Ascending aorta (tissue), 2 donors: ENCODE measurements at regions not wholly inside any gene's neighbourhood (a gene's known extent, or its start where the extent isn't known, plus 50 kb on each side); places are given as distances from the start of the nearest gene placed in this dataset.

ENCODE experiments used
- DNase-seq, 2 donors: peaks; one replicate each; pipeline ENCODE4 v3.0.0-alpha.2; 2019; ENCODE audit warnings: low spot score in 2 of 2
- H3K27ac ChIP-seq, 2 donors: fragments of 200-600 bp; sonication (generic); one replicate each; pipeline ENCODE4 v1.5.1; 2016 to 2017; ENCODE audit warnings: mild to moderate bottlenecking in 1 of 2
- H3K27me3 ChIP-seq: fragments of 200-600 bp; sonication (generic); one replicate; pipeline ENCODE4 v1.5.1; 2017
- H3K36me3 ChIP-seq, 2 donors: fragments of 200-600 bp; sonication (generic); one replicate each; pipeline ENCODE4 v1.5.1; 2016
- H3K4me1 ChIP-seq, 2 donors: fragments of 200-600 bp; sonication (generic); one replicate each; pipeline ENCODE4 v1.5.1; 2016 to 2017; ENCODE audit warnings: mild to moderate bottlenecking in 1 of 2
- H3K4me3 ChIP-seq, 2 donors: fragments of 200-600 bp; sonication (generic); one replicate each; pipeline ENCODE4 v1.5.1; 2016 to 2017; ENCODE audit warnings: mild to moderate bottlenecking in 1 of 2
- H3K9me3 ChIP-seq, 2 donors: fragments of 200-600 bp; sonication (generic); one replicate each; pipeline ENCODE4 v1.5.1; 2016
- CTCF ChIP-seq, 3 experiments: fragments of 200-600 bp in 2 of 3; fragments of 450-650 bp in 1 of 3; sonication (generic) in 2 of 3; IDR thresholded peaks; one replicate each; pipeline ENCODE4 v1.5.1; 2016 to 2019; ENCODE audit warnings: antibody characterized with exemption in 3 of 3, mild to moderate bottlenecking in 1 of 3, moderate library complexity in 1 of 3
- intact Hi-C: fragments of 100-400 bp; cut with DNase I; formaldehyde crosslinking; loops from one replicate; pipeline ENCODE4 v1.15.1; 2023

GRCh38 chr9:694403-695154 lies 146.9 kb upstream of the DMRT1 start:
- peak in 1 of 2 donors; percentile 88 for DNase-seq
- intact Hi-C loops, result no loop called here
- peaks cover 39 to 73% of the 10 kb centered on the region in 2 donors for H3K4me1 ChIP-seq

DNA sequence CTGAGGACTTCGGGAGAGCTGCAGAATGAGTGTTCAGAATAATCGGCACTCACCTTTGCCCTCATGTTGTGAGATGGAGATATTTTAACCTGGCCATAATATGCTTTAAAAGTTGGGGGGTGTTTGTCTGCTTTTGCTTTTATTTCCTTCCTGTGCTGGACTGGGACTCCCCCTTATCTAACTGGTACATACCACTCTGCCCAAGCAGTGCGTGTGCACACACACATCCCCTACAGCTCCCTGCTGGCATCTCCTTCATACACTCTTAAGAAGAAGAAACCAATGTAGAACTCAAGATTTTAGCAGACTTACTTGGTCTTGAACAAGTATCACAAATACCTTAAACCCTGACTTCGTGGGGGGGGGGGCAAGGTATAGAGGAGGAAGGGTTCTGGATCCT lies 146.2 kb upstream of the DMRT1 start:
- H3K4me1 ChIP-seq, result peaks cover 42 to 72% of the 10 kb centered on the region in 2 donors
- no peak for DNase-seq
- H3K27me3 ChIP-seq, result no peaks in the 10 kb centered on the region
- TF ChIP-seq CTCF (IDR thresholded peaks at IDR 0.05), result no peak
- peak overlapping the region; percentile 86 to 95 for H3K27ac ChIP-seq
- peak overlapping the region; percentile 7 to 65 for H3K4me3 ChIP-seq
- intact Hi-C loops, result no loop called here
- H3K9me3 ChIP-seq, result no peaks in the 10 kb centered on the region
- H3K36me3 ChIP-seq, result no peaks in the 10 kb centered on the region

More at GRCh38 chr9:694403-695154, 146.9 kb upstream of the DMRT1 start:
- Histone ChIP-seq H3K9me3 (no peaks in the 10 kb centered on the region), H3K4me3 (peak overlapping the region; percentile 47 to 65), H3K36me3 (peaks cover 0 to under 1% of the 10 kb centered on the region in 2 donors), H3K27ac (peak overlapping the region; percentile 86 to 95), H3K27me3 (no peaks in the 10 kb centered on the region)
- no peak for TF ChIP-seq CTCF (IDR thresholded peaks at IDR 0.05)

DNA sequence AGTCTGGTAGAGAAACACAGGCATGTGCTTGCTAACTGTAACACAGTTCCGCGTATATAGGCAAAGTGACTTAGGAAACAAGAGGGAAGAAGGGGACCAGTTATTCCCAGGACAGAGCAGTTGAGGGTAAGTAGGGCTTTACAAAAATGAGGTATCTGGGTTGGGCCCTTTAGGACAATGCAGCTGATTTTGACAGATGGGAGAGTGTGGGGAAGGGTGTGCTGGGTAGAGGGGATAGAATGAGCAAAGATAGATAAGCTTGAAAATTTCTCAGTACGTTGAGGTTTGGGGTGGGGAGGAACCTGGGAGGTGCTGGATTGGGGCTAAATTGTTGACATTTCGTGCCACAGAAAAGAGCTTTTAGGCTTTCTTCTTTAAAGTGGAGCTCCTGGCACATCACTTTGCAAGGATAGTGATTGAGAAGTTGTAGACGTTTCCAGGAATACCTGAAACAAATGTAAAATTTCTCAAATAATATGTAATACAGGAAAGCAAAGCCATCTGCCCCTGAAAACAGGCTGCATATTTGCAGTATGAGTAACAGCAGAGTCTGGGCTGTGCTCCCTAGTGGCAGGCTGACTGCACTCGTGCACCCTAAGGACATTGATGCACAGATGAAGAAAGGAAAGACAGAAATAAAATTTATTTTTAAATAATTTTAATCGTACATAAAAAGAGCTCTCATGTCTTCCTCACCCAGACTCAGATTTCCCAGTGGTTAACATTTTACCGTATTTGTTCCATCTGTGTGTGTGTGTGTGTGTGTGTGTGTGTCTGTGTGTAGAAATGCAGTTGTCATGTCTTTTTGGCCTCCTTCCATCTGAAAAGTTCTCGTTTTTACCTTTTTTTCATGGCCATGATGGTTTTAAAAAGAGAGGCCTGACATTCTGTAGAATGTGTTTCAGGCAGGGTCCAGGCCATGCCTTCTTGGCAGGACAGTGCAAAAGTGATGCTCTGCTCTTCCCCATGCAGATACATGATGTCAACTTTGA lies 144.9 kb upstream of the DMRT1 start:
- H3K27me3 ChIP-seq, result no peaks in the 10 kb centered on the region
- TF ChIP-seq CTCF (IDR thresholded peaks at IDR 0.05), result no peak
- peaks cover 0 to 5% of the 10 kb centered on the region in 2 donors for H3K36me3 ChIP-seq
- intact Hi-C loops, result no loop called here
- H3K9me3 ChIP-seq, result no peaks in the 10 kb centered on the region
- peak overlapping the region; percentile 86 to 95 for H3K27ac ChIP-seq
- peak in 1 of 2 donors; percentile 83 for DNase-seq
- H3K4me3 ChIP-seq, result peak overlapping the region; percentile 22 to 65
- peaks cover 39 to 76% of the 10 kb centered on the region in 2 donors for H3K4me1 ChIP-seq

GRCh38 chr9:698276-698675 lies 143.2 kb upstream of the DMRT1 start:
- TF ChIP-seq CTCF (IDR thresholded peaks at IDR 0.05), result no peak
- intact Hi-C loops, result no loop called here
- H3K27ac ChIP-seq, result peak overlapping the region; percentile 86 to 95
- peak overlapping the region in 1 of 2 donors; percentile 31 for H3K4me3 ChIP-seq
- H3K36me3 ChIP-seq, result peaks cover 0 to 5% of the 10 kb centered on the region in 2 donors
- no peak for DNase-seq
- no peaks in the 10 kb centered on the region for H3K27me3 ChIP-seq
- H3K4me1 ChIP-seq, result peaks cover 34 to 74% of the 10 kb centered on the region in 2 donors
- no peaks in the 10 kb centered on the region for H3K9me3 ChIP-seq

DNA sequence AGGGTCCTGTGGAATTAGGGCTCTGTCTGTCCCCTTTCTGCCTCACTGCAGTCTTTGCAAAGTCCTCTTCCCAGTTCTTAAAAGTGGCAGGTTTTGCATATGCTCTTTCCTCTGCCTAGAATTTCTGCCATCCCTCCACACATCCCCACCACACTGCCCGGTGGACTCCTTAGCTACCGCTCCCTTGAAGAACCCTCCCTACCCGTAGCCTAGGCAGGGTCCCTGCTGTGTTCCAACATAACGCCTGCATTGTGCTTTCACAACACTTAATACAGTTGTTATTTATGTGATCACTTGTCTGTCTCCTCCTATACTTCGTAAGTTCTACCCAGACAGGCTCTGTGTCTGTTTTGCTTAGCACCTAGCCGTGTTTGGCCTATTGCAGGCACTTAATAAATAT lies 142.5 kb upstream of the DMRT1 start:
- peak overlapping the region in 1 of 2 donors; percentile 31 for H3K4me3 ChIP-seq
- peaks cover 34 to 75% of the 10 kb centered on the region in 2 donors for H3K4me1 ChIP-seq
- intact Hi-C loops, result no loop called here
- H3K27me3 ChIP-seq, result no peaks in the 10 kb centered on the region
- peak overlapping the region; percentile 86 to 95 for H3K27ac ChIP-seq
- no peak for DNase-seq
- H3K9me3 ChIP-seq, result no peaks in the 10 kb centered on the region
- no peak for TF ChIP-seq CTCF (IDR thresholded peaks at IDR 0.05)
- H3K36me3 ChIP-seq, result peaks cover 0 to 5% of the 10 kb centered on the region in 2 donors
